DOHH2 (cell line): ENCODE measurements at regions not wholly inside any gene's neighbourhood (a gene's known extent, or its start where the extent isn't known, plus 50 kb on each side); places are given as distances from the start of the nearest gene placed in this dataset.

ENCODE experiments used
- CTCF ChIP-seq: fragments of 200-600 bp; sonication (generic); IDR thresholded peaks from one replicate; pipeline ENCODE4 v1.5.1; 2014; ENCODE audit warnings: antibody characterized with exemption, mild to moderate bottlenecking, low read depth, low read length; ENCODE audit not compliant: poor library complexity, severe bottlenecking
- EZH2phosphoT487 ChIP-seq: fragments of 200-600 bp; sonication (generic); IDR thresholded peaks from 2 replicates; pipeline ENCODE4 v1.6.1; 2017; ENCODE audit warnings: borderline replicate concordance, mild to moderate bottlenecking, antibody characterized with exemption, low read length, moderate library complexity, mixed read lengths

- TF ChIP-seq CTCF (no peak), EZH2phosphoT487 (no peak)
Measured at GRCh38 chr10:62511656-62512055, 137.5 kb downstream of the ZNF365 start.
